OCI-LY7 (cell line): ENCODE measurements at regions not wholly inside any gene's neighbourhood (a gene's known extent, or its start where the extent isn't known, plus 50 kb on each side); places are given as distances from the start of the nearest gene placed in this dataset.

Experiments
- CTCF ChIP-seq: fragments of 200-600 bp; sonication (generic); conservative IDR thresholded peaks from 2 replicates; pipeline ENCODE4 v1.5.1; 2014; ENCODE audit warnings: mild to moderate bottlenecking, antibody characterized with exemption, low read length, moderate library complexity, mixed read lengths
- EZH2phosphoT487 ChIP-seq: fragments of 200-600 bp; sonication (generic); IDR thresholded peaks from 2 replicates; pipeline ENCODE4 v1.6.1; 2018; ENCODE audit warnings: low read depth, borderline replicate concordance, mild to moderate bottlenecking, mixed run types, antibody characterized with exemption, low read length, moderate library complexity, mixed read lengths

- TF ChIP-seq CTCF (no peak), EZH2phosphoT487 (no peak)
Observed at GRCh38 chr4:126109836-126110235, 795.1 kb downstream of the FAT4 start.
